Activated T-helper 1 cell treated with anti-CD3 and anti-CD28 coated beads, Interleukin-2, amount 50 U/mL, for 16 hours (primary cell): ENCODE measurements at regions not wholly inside any gene's neighbourhood (a gene's known extent, or its start where the extent isn't known, plus 50 kb on each side); places are given as distances from the start of the nearest gene placed in this dataset.
"Not testable (repeated sequence)": the region's sequence is repeated elsewhere in the genome, so short reads cannot be mapped to it uniquely, and the experiment has no call there.

Source experiments
- DNase-seq, 2 donors: peaks; one replicate each; pipeline ENCODE4 v3.0.0-alpha.2; 2020; ENCODE audit warnings: low read depth in 1 of 2, low spot score in 1 of 2

DNA sequence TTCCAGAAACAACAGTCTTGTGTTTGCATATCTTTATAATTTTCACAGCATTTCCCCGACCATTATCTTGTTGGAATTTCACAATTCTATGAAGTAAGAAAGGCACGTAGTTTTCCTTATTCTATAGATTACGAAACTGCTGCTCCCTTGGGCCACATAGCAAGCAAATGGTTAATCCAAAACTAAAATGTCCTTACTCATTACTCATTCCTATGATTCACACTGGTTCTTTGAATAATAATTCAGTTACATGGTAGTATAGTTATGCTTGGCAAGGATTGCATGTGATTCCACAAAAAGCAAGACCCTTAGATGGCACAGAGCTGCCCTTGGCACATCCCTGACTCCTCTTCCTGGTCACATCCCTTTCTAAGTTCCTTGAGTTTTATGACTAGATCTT is 51.2 kb downstream of the OR13H1 start:
- no peak for DNase-seq

DNA sequence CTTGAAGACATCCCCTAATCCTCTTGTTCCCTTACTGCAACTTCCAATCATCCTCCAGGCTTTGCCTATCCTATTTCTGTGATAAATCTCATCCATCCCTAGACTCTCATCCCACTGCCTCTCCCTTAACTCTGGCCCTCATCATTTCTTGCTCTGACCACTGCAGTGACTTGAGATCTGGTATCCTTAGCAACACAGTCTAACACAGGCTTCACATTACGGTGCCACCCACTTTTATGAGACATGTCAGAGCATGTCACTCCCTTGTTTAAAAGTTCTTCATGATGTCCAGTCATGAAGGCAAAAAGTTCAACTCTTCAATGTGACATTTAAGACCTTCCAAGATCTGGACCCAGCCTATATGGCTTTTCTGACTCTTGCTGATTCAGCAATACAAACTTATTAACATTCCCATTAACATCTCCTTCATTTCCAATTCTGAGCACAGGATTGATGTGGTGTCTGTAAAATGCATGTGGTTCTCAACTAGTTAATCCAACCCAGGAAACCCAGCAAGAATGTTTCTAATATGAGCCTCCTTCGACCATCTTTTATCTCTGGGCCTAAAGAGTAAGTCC is 64.0 kb downstream of the OR13H1 start:
- DNase-seq: no peak

DNA sequence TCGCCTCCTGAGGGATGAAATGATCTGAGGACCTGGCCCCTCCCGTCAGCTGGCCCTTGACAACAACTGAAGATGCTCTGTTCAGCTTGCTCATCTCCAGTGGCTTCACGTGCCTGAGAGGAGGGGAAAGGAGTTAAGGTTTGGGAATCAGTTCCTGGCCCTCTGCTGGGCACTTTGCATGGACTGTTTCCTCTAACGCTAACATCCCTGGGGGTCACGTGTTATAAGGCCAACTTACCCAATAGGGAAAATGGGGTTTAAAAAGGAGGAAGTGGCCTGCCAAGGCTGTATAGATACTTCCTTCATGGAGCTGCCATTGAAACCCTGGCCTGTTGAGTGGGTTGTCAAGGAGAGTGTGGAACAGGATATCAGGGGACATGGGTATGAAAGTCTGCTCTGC is 65.6 kb downstream of the OR13H1 start:
- DNase-seq: no peak

DNA sequence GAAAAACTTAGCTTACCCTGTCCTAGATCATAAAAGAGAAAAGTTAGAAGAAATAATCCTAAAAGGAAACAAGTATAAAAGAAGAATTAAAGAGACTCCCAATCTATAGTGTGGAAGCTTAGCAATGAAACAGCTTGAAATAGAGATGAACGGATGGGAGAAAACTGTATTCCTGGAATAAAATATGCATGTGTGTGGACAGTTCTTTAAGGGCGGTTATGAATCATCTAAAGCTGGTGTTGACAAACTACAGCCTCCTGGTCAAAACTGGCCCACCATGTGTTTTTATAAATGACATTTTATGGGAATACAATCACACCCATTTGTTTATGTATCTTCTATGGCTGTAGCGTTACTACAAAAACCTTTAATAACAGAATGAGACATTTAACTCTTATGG is 69.4 kb downstream of the OR13H1 start:
- DNase-seq: no peak

DNA sequence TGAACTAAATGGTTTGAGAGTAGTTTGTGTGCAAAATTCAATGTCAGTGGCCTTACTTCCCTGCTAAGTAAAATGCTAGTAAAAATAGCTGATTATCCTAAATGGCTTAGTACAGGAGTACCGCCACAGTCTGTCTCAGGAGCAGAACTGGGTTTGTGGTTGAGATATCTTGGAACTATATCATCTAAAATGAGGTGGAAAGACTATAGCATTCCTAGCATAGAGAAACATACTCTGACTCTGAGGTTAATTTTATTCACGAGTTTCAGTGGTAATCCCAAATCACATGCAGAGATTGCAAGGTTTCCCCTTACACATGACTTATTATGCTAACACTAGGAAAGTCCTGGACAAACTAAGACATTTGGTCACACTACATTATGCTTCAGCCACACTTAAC is 70.4 kb downstream of the OR13H1 start:
- no peak for DNase-seq

DNA sequence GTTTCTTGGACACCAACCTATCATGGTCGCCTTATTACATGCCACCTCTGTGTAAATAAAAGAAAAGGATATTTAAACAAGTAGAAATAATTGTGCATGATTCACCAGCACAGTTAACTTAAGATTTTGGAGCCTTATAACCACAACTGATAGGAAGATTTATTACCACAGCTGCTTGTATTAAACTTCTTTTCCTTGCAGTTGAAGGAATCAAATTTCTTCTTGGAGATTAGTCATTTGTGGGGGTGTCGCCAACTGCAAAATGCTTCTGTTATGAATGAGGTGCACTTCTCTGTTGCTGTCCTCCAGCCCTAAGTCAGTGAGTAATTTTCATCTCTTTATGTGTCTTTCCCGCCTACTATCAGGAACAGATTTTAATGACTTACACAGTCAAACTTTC is 73.3 kb downstream of the OR13H1 start:
- DNase-seq: no peak

DNA sequence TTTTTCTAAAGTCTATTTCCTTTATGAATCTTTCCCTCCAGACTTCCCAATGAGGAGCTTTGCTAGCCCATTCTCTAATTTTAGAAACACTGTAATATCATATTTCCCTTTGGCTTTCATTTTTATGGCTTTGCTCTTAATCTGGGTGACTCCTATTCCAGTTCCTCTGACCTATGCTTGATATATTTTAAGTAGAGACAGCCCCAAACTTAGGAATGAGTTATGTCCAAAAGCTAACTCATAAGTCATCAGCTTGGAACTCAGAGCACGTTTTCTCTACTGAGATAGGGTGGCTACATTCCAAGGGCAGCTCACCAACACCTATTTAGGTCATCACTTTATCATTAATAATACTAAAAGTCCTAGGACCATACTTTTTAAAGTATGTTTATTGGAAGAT is 77.8 kb downstream of the OR13H1 start:
- DNase-seq: no peak

DNA sequence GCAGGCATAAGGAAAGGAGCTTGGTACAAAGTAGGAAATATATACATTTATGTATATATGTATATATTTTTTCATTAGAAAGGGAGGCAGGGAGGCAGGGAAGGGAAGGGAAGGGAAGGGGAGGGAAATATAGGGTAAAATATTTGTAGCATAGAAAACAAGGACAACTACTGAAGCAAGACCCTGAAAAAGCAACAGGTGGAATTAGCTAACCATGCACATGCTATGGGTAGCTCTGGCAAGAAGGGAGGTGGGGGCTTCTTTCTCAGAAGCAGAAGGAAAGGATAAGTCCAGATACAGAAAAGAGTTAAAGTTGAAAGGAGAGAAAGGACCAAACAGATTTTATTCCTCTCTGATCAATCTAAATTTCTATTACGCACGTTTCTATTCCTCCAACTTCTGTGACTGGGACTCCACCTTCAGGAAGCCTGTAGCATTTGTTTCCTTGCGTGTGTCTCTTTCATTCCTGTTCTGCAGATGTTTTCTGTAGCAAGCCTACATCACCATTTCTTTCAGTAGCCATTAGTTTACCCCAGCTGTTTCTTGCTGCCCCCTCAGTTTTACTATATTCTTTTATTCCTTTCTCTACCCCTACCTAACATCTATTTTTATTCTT is 82.9 kb downstream of the OR13H1 start:
- DNase-seq: no peak

DNA sequence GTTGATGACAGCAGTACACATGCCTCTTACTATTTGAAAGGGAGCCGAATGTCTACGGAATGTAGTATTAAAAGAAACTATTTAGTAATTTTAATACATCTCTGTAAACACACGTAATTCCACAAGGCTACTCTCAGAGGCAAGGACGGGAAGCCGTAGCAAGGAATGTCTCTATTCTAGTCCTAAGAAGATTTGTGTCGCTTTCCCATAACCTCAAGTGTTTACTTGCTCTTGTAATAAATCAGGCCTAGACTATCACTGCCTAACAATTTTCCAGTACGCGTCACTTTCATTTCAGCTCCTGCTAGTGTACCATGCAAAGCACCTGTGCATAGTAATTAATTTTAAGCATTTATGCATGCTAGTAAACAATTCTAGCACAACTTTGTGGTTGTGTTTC is 86.7 kb downstream of the OR13H1 start:
- DNase-seq: no peak

DNA sequence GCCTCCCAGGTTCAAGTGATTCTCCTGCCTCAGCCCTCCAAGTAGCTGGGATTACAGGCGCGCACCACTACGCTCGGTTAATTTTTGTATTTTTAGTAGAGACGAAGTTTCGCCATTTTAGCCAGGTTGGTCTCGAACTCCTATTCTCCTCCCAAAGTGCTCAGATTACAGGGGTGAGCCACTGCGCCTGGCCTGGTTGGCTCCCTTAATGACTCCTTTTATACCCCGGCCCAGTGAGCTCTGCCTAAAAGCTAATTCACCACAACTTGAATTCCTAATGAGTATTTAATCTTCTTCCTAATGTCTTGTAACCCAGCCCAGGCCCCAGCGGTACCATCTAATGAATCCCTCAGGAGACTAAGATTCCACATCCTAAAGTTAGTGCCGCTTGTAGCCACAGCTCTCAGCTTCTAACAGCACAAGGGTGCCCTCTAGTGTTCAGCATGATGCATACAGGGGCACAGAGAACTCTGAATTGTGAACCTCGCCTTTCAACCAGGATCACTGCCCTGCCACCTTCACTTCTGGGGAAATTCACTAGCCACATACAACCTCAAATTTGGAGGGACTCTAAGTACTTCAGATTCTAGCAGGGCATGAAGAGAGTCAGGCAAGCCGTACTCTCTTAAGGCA is 89.5 kb downstream of the OR13H1 start:
- no peak for DNase-seq

DNA sequence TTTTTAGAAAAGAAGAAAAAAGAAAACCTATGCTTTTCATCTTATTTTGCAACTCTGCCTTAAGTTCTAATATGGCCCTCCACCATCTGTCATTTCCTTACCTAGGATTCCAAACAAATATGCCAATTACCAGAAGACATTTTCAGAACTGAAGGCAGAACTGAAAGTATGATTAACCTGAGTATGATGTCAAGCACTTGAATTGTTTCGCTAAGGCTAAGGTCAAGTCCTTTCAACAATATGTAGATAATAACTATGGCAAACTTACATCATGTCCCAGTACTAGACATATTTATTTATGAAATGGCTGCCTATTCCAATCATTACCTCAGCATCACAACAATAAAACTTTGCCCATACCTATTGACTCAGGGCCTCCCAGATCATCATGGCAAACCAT is 91.0 kb downstream of the OR13H1 start:
- no peak for DNase-seq

DNA sequence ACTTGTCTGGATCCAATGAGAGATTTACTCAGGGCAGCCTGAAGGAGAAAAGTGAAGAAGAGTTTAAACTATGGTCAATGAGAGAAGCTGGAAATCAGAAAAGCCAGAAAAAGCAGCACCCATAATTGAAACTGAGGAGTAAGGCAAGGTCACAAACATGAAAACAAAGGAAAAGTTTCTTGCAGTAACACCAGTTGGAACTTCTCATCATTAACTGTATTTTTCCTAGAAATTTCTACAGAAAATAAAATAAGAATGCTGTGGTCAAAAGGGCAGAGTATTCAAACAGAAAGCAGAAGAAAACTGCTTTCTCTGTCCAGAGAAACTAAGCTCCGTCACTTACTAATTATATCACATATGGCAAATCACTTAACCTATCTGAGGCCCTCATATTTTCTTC is 102.2 kb downstream of the OR13H1 start:
- DNase-seq: no peak

DNA sequence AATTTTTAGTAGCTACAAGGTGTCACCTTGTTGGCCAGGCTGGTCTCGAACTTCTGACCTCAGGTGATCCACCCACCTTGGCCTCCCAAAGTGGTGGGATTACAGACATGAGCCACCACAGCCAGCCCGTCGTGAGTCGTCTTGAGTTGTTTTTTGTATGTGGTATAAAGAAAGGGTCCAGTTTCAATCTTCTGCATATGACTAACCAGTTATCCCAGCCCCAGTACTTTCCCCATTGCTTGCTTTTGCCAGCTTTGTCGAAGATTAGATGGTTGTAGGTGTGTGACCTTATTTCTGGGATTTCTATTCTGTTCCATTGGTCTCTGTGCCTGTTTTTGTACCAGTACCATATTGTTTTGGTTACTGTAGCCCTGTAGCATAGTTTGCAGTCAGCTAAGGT is 105.9 kb downstream of the OR13H1 start:
- DNase-seq: no peak

DNA sequence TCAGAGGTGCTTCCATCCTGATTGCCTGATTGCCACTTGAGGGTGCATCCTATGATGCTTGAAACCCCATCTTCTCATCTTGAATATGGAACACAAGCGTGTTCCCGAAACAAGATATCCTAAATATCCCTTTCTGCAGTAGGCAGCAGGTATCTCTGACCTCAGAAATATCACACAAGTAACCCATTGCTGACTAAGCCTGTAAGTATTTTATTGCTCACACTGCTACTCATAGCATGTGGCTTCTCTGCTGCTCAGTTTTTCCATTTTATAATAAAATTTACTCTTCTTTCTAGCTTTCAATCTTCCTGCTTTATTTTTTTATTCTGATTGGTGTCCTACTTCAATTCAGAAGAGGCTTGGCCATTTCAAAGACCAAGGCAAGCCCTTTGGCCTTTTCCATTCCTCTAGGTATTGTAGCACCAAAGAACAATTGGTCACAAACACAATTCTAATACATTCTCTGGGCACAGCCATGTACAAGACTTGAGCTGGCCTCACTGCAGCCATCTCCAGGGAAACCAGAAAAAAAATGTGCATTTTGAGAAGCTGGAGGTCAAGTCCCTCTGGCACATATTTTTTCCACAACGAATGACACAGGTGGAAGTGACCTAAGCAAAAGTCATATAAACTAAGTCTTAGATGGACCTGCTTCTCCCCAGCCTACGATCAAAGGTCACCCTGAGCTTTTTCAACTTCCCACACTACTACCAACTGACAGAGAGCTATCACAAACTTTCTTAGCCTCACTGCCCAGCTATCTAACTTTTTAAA is 107.0 kb downstream of the OR13H1 start:
- no peak for DNase-seq

DNA sequence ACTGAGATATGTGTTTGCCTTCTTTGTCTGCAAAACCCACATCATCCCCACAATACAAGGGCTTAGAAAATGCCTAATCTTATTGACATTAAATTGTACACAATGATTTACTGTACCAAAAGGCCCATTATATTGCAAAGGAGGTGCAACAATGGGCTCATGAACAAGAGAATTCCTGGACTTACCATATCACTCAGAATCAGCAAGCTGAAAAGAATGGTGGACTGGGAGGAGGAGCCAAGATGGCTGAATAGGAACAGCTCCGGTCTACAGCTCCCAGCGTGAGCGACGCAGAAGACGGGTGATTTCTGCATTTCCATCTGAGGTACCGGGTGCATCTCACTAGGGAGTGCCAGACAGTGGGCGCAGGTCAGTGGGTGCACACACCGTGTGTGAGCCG is 119.9 kb downstream of the OR13H1 start:
- DNase-seq: not testable (repeated sequence)

DNA sequence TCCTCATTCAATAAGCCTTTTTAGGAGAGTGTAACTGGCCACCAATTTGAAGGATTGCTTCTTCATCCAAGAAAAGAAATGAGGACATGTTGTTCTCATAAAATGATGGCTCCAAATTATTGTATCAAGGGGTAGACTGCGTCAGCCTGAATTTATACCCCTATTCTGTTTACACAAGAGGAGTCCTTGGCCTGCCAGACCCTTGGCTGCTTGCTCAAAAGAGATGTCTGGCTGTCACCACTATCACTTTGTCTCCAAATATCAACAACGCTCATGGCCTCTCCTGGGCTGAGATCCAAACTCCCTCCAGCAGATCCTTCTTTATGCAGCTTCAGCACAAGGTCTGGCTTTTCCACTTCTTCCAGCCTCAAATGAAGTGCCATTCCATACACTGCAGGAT is 127.9 kb downstream of the OR13H1 start:
- no peak for DNase-seq

DNA sequence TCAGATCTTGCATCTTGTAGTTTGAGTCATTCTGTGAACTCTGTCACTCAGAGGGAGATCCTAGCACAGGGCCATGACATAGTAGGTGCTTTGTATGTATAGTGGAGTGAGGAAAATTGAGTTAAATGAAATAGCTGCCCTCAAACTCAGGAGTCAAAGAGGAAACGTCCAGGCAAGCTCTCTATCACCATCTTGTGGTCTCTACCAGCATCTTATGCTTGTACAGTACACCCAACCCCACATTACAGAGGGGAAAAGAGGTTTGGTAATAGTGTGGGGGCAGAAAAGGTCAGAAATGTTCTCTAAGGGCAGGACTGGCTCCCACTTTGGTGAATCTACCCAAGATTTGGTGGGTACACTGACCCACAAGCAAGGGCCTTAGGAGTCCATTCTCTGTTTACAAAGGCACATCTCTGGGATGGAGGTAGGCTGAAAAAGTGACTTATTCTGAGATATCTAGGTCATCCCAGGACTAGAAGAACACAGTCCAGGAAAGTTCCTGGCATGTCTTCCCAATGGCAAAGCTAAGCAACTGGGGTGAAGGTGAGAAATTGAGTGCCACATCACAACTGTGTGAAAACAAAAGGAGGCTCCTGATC is 131.8 kb downstream of the OR13H1 start:
- no peak for DNase-seq

DNA sequence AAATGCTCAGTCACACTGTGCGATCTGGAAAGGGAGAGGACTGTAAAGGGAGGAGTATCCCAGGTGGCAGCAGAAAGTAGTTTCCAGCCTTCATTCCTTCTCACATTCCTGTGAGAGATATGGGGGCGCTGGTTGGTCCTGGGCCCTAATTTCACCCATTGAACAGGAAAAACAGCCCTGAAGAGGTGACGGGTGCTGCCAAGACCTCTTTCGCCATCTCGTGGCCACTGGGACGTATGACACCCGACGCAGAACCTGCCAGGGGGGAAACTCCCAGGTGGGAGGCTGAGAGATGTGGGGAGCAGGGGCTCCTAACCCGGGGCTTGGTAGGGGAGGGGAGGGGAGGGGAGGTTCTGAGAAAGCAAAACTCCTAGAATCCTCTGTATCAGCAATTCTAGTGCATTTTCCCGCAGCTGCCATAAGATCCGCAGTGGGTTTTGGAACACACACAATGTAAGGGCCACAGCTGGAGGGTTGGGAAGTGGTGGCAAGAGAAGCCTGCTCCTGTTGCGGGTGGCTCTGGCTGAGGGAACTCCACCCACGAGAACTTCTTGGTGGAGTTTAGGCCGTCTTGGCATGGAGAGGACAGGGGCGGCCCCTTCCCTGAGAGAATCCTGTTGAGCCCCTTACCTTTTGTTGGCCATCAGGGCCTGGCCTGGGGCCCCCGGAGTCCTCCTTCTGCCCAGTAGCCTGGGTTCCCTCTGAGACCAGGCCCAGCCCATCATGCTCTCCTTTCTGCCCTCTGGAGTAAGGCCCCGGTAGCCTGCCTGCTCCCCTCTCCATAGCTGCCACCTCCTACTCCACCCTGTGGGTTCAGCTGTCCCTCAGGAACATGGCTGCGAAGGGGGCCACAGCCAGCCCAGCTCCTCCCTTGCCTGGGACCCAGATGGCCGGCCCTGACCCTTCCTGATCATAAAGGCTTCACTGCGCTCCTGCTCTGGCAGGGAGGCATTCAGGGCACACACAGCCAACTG is 134.1 kb downstream of the OR13H1 start:
- DNase-seq: peak in 1 of 2 donors; percentile 22

DNA sequence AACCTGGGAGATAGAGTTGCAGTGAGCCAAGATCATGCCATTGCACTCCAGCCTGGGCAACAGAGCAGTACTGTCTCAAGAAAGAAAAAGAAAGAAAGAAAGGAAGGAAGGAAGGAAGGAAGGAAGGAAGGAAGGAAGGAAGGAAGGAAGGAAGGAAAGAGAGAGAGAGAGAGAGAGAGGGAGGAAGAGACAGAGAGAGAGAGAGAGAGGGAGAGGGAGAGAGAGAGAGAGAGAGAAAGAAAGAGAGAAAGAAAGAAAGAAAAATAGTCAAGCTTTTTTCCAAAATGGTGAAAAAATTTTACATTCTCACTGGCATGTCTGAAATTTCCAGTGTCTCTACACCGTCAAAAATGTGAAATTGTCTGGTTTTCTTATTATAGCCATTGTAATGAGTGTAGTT is 138.9 kb downstream of the OR13H1 start:
- DNase-seq: not testable (repeated sequence)

DNA sequence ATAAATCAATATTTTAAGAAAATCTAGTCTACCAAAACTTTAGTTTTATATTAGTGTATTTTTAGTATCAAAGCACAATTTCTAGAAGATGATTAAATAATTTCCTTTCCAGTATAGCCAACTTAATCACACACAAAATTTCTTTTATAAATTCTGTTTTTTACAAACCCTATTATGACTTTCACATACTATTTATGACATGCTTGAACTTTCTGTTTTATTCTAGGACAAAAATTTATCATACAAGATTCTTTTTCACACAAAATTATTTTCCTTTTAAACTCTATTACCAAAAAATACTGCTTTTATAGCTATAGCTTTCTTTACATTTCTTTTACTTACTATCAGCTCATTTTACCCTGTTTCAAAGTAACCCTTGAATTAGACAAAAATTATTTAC is 149.5 kb downstream of the OR13H1 start:
- no peak for DNase-seq

DNA sequence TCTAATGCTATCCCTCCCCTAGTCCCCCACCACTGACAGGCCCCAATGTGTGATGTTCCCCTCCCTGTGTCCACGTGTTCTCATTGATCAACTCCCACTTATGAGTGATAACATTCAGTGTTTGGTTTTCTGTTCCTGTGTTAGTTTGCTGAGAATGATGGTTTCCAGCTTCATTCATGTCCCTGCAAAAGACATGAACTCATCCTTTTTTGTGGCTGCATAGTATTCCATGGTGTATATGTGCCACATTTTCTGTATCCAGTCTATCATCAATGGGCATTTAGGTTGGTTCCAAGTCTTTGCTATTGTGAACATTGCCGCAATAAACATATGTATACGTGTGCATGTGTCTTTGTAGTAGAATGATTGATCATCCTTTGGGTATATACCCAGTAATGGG is 153.1 kb downstream of the OR13H1 start:
- not testable (repeated sequence) for DNase-seq
